Endothelial cell of umbilical vein (primary cell): ENCODE measurements at regions not wholly inside any gene's neighbourhood (a gene's known extent, or its start where the extent isn't known, plus 50 kb on each side); places are given as distances from the start of the nearest gene placed in this dataset.

Experiments used
- BruUV-seq: library from RNA; stranded (reverse); fragments of 400-500 nt; replicated peaks from 2 replicates; lab custom pipeline; 2021; lab: Mats Ljungman, UMichigan
- CTCF ChIA-PET: fragments of 300-600, 350-600 bp; sonication (Branson Sonifier 250); formaldehyde crosslinking; loops from one replicate; lab custom pipeline; 2021; ENCODE audit warnings: antibody characterized with exemption, inconsistent platforms; lab: Charles Lee
- POLR2A ChIA-PET: fragments of 300-600, 350-600 bp; sonication (Branson Sonifier 250); formaldehyde crosslinking; loops from one replicate; lab custom pipeline; 2021; ENCODE audit warnings: antibody characterized with exemption, inconsistent platforms; lab: Charles Lee
- DNase-seq: peaks from one replicate; pipeline ENCODE4 v3.0.0-alpha.2; 2011; ENCODE audit warnings: low read depth, low spot score
- FAIRE-seq: peaks from 2 replicates; lab custom pipeline; 2011; peaks lifted over from hg19 to GRCh38; lab: Jason Lieb, UNC
- H2AFZ ChIP-seq: 2 replicates; pipeline ENCODE4 v1.6.0; 2012; ENCODE audit warnings: low read depth, low read length, control low read depth, inconsistent platforms
- H3K27ac ChIP-seq: 2 replicates; pipeline ENCODE4 v1.5.1; 2011; ENCODE audit warnings: low read depth, mild to moderate bottlenecking, control low read depth, low read length, moderate library complexity; ENCODE audit not compliant: insufficient read depth
- H3K27me3 ChIP-seq, 2 experiments: 2 replicates each; pipeline versions ENCODE4 v1.6.0 to v1.6.1; 2011; ENCODE audit warnings: low read length in 2 of 2, mixed read lengths in 1 of 2; ENCODE audit not compliant: control insufficient read depth in 2 of 2, insufficient read depth in 2 of 2
- H3K36me3 ChIP-seq, 2 experiments: 2 replicates in 1 of 2; 3 replicates in 1 of 2; pipeline ENCODE4 v1.5.1; 2011; ENCODE audit warnings: low read length in 2 of 2, mild to moderate bottlenecking in 1 of 2, moderate library complexity in 1 of 2; ENCODE audit not compliant: control insufficient read depth in 2 of 2, insufficient read depth in 2 of 2; ENCODE audit errors: extremely low read depth in 1 of 2
- H3K4me1 ChIP-seq: 3 replicates; pipeline ENCODE4 v1.5.1; 2011; ENCODE audit warnings: mild to moderate bottlenecking, low read length; ENCODE audit not compliant: control insufficient read depth, insufficient read depth; ENCODE audit errors: extremely low read depth
- H3K4me2 ChIP-seq: 2 replicates; pipeline ENCODE4 v1.6.1; 2011; ENCODE audit warnings: low read length, control low read depth, mixed read lengths; ENCODE audit not compliant: insufficient read depth
- H3K4me3 ChIP-seq, 3 experiments: fragments of 200-600 bp in 1 of 3; sonication (generic), shearing (Covaris generic) in 1 of 3; replicated peaks in 1 of 3; 2 replicates each; pipeline ENCODE4 v1.5.1; 2011 to 2016; ENCODE audit warnings: control low read depth in 3 of 3, low read length in 3 of 3, mild to moderate bottlenecking in 2 of 3, inconsistent platforms in 1 of 3, low read depth in 1 of 3, moderate library complexity in 1 of 3; ENCODE audit not compliant: insufficient read depth in 1 of 3
- H3K79me2 ChIP-seq: 2 replicates; pipeline ENCODE4 v1.6.0; 2012; ENCODE audit warnings: low read length, inconsistent platforms; ENCODE audit not compliant: control insufficient read depth, insufficient read depth
- H3K9ac ChIP-seq: replicated peaks from 2 replicates; pipeline ENCODE3; 2011; ENCODE audit warnings: low read length, control low read depth; ENCODE audit not compliant: insufficient read depth; ENCODE audit errors: extremely low read depth
- H3K9me1 ChIP-seq: replicated peaks from 3 replicates; pipeline ENCODE4 v1.6.0; 2011; ENCODE audit warnings: mild to moderate bottlenecking, low read length; ENCODE audit not compliant: control insufficient read depth, insufficient read depth; ENCODE audit errors: extremely low read depth
- H3K9me3 ChIP-seq: replicated peaks from 2 replicates; pipeline ENCODE4 v1.5.1; 2012; ENCODE audit warnings: low read length, inconsistent platforms; ENCODE audit not compliant: control insufficient read depth, insufficient read depth
- H4K20me1 ChIP-seq: replicated peaks from 2 replicates; pipeline ENCODE3; 2011; ENCODE audit warnings: mild to moderate bottlenecking, low read length; ENCODE audit not compliant: control insufficient read depth, insufficient read depth; ENCODE audit errors: extremely low read depth
- EZH2 ChIP-seq: IDR thresholded peaks from 2 replicates; pipeline ENCODE4 v1.6.1; 2012; ENCODE audit warnings: borderline replicate concordance, low read depth, mild to moderate bottlenecking, moderate library complexity, low read length, inconsistent platforms; ENCODE audit not compliant: severe bottlenecking
- FOS ChIP-seq: IDR thresholded peaks from 2 replicates; pipeline ENCODE4 v1.6.1; 2011; ENCODE audit warnings: mild to moderate bottlenecking, low read length, moderate library complexity, borderline replicate concordance; ENCODE audit not compliant: insufficient read depth
- GATA2 ChIP-seq: IDR thresholded peaks from 2 replicates; pipeline ENCODE4 v1.7.0; 2011; ENCODE audit warnings: low read depth, mild to moderate bottlenecking, moderate library complexity, mixed read lengths, low read length; ENCODE audit not compliant: insufficient read length, insufficient read depth
- JUN ChIP-seq: IDR thresholded peaks from 2 replicates; pipeline ENCODE4 v1.6.1; 2011; ENCODE audit warnings: borderline replicate concordance, low read depth; ENCODE audit not compliant: insufficient read length, insufficient read depth
- MYC ChIP-seq: IDR thresholded peaks from one replicate; pipeline ENCODE4 v1.6.1; 2011; ENCODE audit warnings: mild to moderate bottlenecking, low read depth, low read length
- POLR2A ChIP-seq: IDR thresholded peaks from 2 replicates; pipeline ENCODE4 v1.6.1; 2012; ENCODE audit warnings: low read depth, mild to moderate bottlenecking, control low read depth, low read length
- POLR2AphosphoS5 ChIP-seq: IDR thresholded peaks from 2 replicates; pipeline ENCODE4 v1.6.1; 2012; ENCODE audit warnings: low read depth, mild to moderate bottlenecking, control low read depth, low read length, moderate library complexity; ENCODE audit not compliant: insufficient read depth
- dilution Hi-C: fragments of 300-500 bp; cut with MboI; formaldehyde crosslinking; loops from one replicate; pipeline ENCODE4 v1.15.0; 2019; ENCODE audit warnings: low sequenced_read_pairs; ENCODE audit not compliant: extremely low pct_ligation_motif_present
- intact Hi-C: fragments of 100-400 bp; cut with micrococcal nuclease; formaldehyde crosslinking; loops from one replicate; pipeline ENCODE4 v1.10.0; 2022
- TF ChIP-seq, protein P1 (sequence below): IDR thresholded peaks from 2 replicates; pipeline ENCODE4 v1.6.1; 2011; ENCODE audit not compliant: insufficient read depth, insufficient read length
- TF ChIP-seq, protein P2 (sequence below), 2 donors: IDR thresholded peaks; 1 replicate in 1 of 2; 2 replicates in 1 of 2; pipeline ENCODE4 v1.5.1; 2011; ENCODE audit warnings: low read length in 2 of 2, mild to moderate bottlenecking in 2 of 2, moderate library complexity in 2 of 2, control low read depth in 1 of 2, inconsistent platforms in 1 of 2, low read depth in 1 of 2; ENCODE audit not compliant: insufficient read depth in 1 of 2; ENCODE audit errors: extremely low read depth in 1 of 2

DNA sequence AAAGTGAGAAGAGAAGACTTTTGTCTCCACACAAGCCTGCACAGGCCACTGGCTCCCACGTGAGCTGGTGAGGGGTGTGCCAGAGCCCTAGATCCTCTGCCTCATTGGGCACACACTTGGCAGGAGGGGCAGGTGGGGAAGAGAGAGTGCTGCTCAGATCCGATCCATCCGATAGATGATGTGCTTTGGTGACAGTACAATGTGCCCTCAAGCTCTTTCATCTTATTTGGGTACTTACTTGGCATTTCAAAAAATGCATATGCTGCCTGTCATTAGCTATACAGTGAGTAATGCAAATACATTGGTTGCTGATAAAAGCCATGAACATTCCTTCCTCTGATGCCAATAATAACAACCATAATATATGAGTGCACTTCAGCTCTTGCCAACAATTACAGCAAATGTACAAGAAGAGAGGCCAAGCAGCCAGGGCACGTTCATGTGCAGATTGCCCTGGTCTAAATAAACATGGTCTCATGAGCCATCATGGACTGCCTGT is 255.3 kb downstream of the VAPA start:
- dilution Hi-C loops: no loop called here
- ChIA-PET CTCF (interaction anchor here (0.8 to 1.8 kb wide), 9 partner anchors 14 to 351 kb away, joined by 3 to 5 read pairs (median 3); no protein-coding TSS in a partner anchor), POLR2A (interaction anchor here (0.9 kb wide), 1 partner anchor 101 kb away, joined by 5 read pairs; no protein-coding TSS in a partner anchor)
- no peaks in the 10 kb centered on the region for H3K9me3 ChIP-seq
- no peaks in the 10 kb centered on the region for H3K27me3 ChIP-seq
- no peaks in the 10 kb centered on the region for H3K79me2 ChIP-seq
- H3K27ac ChIP-seq: peak overlapping the region; percentile 53
- H3K4me3 ChIP-seq: no peak overlapping the region
- TF ChIP-seq MYC: no peak
- TF ChIP-seq JUN: peak; percentile 38
- peak; percentile 87 for TF ChIP-seq GATA2
- TF ChIP-seq, protein P1, sequence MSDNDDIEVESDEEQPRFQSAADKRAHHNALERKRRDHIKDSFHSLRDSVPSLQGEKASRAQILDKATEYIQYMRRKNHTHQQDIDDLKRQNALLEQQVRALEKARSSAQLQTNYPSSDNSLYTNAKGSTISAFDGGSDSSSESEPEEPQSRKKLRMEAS: no peak
- TF ChIP-seq, protein P2, sequence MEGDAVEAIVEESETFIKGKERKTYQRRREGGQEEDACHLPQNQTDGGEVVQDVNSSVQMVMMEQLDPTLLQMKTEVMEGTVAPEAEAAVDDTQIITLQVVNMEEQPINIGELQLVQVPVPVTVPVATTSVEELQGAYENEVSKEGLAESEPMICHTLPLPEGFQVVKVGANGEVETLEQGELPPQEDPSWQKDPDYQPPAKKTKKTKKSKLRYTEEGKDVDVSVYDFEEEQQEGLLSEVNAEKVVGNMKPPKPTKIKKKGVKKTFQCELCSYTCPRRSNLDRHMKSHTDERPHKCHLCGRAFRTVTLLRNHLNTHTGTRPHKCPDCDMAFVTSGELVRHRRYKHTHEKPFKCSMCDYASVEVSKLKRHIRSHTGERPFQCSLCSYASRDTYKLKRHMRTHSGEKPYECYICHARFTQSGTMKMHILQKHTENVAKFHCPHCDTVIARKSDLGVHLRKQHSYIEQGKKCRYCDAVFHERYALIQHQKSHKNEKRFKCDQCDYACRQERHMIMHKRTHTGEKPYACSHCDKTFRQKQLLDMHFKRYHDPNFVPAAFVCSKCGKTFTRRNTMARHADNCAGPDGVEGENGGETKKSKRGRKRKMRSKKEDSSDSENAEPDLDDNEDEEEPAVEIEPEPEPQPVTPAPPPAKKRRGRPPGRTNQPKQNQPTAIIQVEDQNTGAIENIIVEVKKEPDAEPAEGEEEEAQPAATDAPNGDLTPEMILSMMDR (IDR thresholded peaks at IDR 0.05; ENCODE audit: extremely low read depth in 1 of 2, insufficient read depth in 1 of 2, low read depth in 1 of 2, low read length in 2 of 2): no peak
- TF ChIP-seq EZH2: no peak
- peak; percentile 60 for TF ChIP-seq POLR2A
- TF ChIP-seq FOS: peak; percentile 56
- TF ChIP-seq POLR2AphosphoS5: peak; percentile 56
- no peaks in the 10 kb centered on the region for H3K36me3 ChIP-seq
- no peak overlapping the region for H3K9ac ChIP-seq
- peak; percentile 97 for DNase-seq
- intact Hi-C loops: no loop called here
- H3K9me1 ChIP-seq: no peaks in the 10 kb centered on the region
- peak overlapping the region; percentile 24 for H3K4me2 ChIP-seq
- no TSS peak for BruUV-seq
- peaks cover 27% of the 10 kb centered on the region for H3K4me1 ChIP-seq
- H4K20me1 ChIP-seq: no peaks in the 10 kb centered on the region
- peak overlapping the region; percentile 28 for H2AFZ ChIP-seq
- FAIRE-seq: peak; percentile 85
